Hematopoietic multipotent progenitor cell (in vitro differentiated cells): ENCODE measurements at regions not wholly inside any gene's neighbourhood (a gene's known extent, or its start where the extent isn't known, plus 50 kb on each side); places are given as distances from the start of the nearest gene placed in this dataset.
"Not testable (repeated sequence)": the region's sequence is repeated elsewhere in the genome, so short reads cannot be mapped to it uniquely, and the experiment has no call there.

Experiments
- DNase-seq, 3 donors: peaks; one replicate each; pipeline ENCODE4 v3.0.0-alpha.2; 2011 to 2015; ENCODE audit warnings: low read depth in 2 of 3, low spot score in 2 of 3

DNA sequence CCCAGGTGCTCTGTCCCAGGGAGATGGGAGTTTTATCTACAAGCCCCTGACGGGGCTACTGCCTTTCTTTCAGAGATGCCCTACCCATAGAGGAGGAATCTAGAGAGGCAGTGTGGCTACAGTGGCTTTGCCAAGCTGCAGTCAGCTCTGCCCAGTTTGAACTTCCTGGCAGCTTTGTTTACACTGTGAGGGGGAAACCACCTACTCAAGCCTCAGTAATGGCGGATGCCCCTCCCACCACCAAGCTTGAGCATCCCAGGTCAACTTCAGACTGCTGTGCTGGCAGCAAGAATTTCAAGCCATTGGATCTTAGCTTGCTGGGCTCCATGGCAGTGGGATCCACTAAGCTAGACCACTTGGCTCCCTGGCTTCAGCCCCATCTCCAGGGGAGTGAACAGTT lies 53.1 kb upstream of the TMEM252 start:
- DNase-seq = not testable (repeated sequence)

DNA sequence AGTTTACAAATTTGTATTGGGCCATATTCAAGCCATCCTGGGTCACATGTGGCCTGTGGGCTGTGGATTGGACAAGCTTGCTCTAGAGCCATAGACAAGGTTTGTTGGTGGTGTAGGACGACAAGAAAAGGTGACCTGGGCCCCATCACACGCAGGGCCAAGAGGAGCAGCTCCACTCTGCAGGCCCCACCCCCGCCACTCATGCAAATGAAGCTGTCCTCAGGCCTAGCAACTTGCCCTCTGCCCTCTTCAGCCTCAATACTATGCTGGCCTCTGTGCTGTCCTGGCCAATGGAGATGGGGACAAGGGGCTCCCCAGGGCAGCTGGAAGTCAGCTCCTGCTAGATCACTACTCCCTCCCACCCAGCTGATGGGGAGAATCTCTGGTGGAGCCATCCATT lies 55.2 kb upstream of the TMEM252 start:
- no peak for DNase-seq

- no peak for DNase-seq
Measured at GRCh38 chr9:68597362-68597997, 56.8 kb upstream of the TMEM252 start.

- DNase-seq = no peak
Measured at GRCh38 chr9:68599826-68600225, 59.1 kb upstream of the TMEM252 start.

DNA sequence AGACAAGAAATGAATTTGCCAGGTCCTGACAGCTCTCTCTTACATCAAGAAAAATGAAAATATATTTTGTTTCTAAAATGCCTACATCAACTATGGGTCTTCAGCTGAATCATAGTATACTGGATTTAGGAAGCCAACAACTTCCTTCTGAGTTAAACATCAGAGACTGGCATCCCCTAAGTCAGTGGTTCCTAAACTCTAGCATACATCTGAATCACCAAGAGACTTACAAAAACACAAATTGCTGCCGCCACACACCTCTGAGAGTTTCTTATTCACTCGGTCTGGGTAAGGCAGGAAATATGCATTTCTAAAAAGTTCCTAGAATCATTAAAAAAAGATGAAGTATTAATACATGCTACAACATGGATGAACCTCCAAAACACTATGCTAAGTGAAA lies 60.4 kb upstream of the TMEM252 start:
- no peak for DNase-seq

DNA sequence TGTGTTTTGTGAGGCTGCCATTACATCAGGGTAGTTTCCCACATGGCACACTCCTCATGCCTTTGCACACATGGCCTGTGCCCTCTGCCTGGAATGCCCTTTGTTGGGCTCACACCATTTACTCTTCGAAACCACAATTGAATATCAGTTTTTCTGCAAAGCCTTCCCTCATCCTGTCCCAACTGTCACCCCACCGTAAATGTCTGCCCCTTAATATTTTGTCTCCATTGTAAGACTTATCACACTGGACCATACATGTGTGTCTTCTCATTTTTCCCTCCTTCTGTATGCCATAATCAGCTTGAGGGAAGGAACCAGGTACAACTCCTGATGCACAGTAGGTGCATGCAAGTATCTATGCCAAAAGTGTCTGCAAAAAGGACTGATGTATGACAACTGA lies 62.7 kb upstream of the TMEM252 start:
- no peak for DNase-seq

- no peak for DNase-seq
Measured at GRCh38 chr9:68608763-68609162, 68.1 kb upstream of the TMEM252 start.

DNA sequence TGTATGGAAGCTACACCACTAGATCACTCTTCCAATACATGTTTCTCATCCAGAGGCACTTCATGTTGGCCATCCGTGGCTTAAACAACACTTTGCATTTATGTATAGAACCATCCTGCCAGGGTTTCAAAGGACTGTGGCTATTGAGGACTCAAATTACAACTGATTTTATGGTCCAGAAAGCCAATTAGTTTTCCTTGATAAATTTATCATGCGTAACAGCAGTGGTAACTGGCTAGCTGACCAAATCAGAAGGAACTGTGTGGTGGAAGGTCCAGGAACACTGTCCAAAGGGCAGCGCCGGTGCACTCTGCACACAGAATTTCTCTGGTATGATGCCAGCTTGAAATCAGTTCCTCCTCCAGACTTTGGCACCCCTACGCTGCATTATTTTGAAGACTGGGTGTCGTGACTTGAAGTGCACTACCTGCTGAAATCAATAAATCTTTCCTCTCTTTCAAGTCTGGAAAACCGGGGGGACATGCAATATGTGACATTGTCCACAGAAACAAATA lies 69.3 kb upstream of the TMEM252 start:
- no peak for DNase-seq

GRCh38 chr9:68614121-68614520 lies 73.4 kb upstream of the TMEM252 start:
- DNase-seq = no peak

GRCh38 chr9:68617011-68617410 lies 76.3 kb upstream of the TMEM252 start:
- not testable (repeated sequence) for DNase-seq

DNA sequence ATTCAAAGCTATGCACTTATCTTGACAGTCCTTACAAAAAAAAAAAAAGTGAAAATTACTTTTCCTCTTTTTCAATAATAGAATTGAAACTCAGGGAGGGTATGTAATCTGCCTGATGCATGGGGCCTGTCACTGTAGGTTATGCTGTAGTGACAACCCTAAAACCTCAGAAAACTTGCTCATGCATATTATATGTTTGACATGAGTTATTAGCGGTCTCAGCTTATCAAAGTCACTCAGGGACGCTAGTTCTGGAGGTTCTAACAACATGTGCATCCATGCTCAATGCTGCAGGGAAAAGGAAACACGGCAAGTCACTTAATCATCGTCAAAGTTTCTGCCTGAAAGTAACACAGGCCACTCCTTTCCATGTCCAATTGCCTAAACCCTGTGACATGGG lies 78.4 kb upstream of the TMEM252 start:
- DNase-seq = peak in 1 of 3 donors; percentile 33

DNA sequence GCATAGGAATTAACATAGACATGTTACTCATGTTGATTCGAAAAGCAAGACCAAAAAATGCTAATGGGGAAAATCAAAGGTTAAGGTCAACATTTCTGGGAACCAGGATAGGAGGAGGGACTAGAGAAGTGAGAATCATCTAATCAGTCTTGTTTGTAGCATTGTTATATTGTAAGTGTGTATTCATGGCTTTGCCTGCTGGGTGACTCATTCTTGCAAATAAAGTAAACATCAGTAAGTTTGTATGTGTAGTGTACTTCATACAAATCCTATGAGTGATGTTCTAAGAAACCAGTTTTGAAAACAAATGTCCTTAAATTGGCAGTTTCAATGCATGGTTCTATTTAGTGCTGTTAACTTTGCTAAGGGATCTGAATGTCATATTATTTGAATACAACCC lies 79.0 kb upstream of the TMEM252 start:
- no peak for DNase-seq

DNA sequence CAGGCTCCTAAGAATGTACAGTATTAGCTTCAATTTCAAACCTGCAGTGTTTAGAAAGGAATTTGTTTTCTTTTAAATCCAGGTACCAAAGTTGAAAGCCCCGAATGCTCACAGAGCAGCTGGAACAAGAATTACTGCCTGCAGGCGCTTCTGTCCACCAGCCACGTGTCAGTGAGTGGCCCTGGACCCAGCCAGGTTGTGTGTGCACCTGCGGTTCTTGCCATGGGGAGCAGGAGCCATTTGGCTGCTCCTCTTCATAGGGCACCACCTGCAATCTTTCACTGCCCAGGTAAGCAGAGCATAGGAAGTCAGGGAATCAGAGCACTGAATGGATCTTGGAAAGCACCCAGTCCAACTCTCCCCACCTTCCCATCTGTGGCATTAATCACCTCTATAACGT lies 79.5 kb upstream of the PIP5K1B start:
- no peak for DNase-seq

- no peak for DNase-seq
Measured at GRCh38 chr9:68626526-68626925, 78.5 kb upstream of the PIP5K1B start.

DNA sequence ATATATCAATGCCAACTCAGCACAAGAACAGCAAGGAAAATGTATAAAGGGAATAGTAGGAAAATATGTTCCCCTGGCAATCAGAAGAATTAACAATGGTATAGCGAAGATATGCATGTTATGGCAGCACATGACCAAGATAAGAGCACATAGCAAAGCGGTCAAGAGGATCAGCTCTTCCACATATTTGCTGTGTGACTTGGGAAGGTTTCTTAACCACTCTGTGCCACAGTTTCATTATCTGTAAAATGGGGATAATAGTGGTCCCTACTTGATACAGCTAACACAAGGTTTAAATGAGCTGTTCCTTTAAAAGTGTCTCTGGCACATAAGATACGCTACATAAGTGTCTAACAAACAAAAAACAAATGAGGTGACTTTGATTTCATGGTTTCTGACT lies 77.9 kb upstream of the PIP5K1B start:
- DNase-seq = no peak

GRCh38 chr9:68627594-68627993 lies 77.4 kb upstream of the PIP5K1B start:
- no peak for DNase-seq

GRCh38 chr9:68629042-68629441 lies 76.0 kb upstream of the PIP5K1B start:
- no peak for DNase-seq

GRCh38 chr9:68631811-68632210 lies 73.2 kb upstream of the PIP5K1B start:
- DNase-seq = no peak

- DNase-seq = no peak
Measured at GRCh38 chr9:68637020-68637419, 68.0 kb upstream of the PIP5K1B start.

GRCh38 chr9:68639261-68639660 lies 65.8 kb upstream of the PIP5K1B start:
- not testable (repeated sequence) for DNase-seq

- no peak for DNase-seq
Measured at GRCh38 chr9:68640421-68641089, 64.5 kb upstream of the PIP5K1B start.
